ENCODE measurements at regions not wholly inside any gene's neighbourhood (a gene's known extent, or its start where the extent isn't known, plus 50 kb on each side); places are given as distances from the start of the nearest gene placed in this dataset.
"Not testable (repeated sequence)": the region's sequence is repeated elsewhere in the genome, so short reads cannot be mapped to it uniquely, and the experiment has no call there.

DNA sequence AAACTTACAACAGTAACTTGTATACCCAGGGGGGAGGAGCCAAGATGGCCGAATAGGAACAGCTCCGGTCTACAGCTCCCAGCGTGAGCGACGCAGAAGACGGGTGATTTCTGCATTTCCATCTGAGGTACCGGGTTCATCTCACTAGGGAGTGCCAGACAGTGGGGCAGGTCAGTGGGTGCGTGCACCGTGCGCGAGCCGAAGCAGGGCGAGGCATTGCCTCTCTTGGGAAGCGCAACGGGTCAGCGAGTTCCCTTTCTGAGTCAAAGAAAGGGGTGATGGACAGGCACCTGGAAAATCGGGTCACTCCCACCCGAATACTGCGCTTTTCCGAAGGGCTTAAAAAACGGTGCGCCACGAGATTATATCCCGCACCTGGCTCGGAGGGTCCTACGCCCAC is 278.8 kb downstream of the FAM47B start:
- H3K4me3 ChIP-seq; H3K4me1 ChIP-seq (replicated peaks in 1 of 2); H3K27ac ChIP-seq; H3K27me3 ChIP-seq; H3K9me3 ChIP-seq (replicated peaks in 1 of 3); H3K36me3 ChIP-seq (replicated peaks in 1 of 2); intact Hi-C loops (cut with DNase I); DNase-seq: not testable (repeated sequence)
- 79 to 92% (median 86%) methylated on average over 23 to 26 of the region's 26 CpGs for WGBS, 4 donors

DNA sequence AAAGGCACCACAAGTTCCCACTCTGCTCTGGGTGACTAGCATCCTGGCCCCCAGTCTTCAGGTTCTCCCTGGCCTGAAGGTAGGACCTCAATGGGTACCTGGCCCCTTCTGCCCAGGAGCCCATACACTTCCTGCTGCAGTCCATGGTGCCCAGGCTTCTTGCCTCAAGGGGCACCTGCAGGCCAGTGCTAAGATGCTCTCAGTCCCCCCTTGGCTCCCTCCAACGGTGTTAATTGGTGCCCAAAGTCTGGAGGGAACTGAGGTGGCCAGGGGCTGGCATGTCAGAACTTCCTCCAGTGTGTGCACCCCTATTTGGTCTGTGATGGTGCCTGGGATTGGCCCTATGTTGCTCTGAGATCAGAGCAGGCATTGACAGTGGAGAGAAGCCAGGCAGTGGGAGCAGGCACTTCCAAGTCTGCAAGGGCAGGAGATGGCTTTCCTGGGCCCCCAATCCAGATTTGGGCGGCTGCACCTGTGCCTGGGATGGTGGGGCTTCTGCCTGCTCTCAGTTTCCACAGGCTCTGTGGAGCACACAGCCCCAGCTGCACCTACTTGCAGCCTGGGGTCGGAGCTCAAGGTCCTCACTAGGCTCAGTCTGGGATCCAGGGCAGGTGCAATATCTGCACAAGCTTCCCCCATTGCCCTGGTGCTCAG is 301.6 kb downstream of the FAM47B start:
- no peak overlapping the region for H3K4me3 ChIP-seq
- TF ChIP-seq, protein P1, sequence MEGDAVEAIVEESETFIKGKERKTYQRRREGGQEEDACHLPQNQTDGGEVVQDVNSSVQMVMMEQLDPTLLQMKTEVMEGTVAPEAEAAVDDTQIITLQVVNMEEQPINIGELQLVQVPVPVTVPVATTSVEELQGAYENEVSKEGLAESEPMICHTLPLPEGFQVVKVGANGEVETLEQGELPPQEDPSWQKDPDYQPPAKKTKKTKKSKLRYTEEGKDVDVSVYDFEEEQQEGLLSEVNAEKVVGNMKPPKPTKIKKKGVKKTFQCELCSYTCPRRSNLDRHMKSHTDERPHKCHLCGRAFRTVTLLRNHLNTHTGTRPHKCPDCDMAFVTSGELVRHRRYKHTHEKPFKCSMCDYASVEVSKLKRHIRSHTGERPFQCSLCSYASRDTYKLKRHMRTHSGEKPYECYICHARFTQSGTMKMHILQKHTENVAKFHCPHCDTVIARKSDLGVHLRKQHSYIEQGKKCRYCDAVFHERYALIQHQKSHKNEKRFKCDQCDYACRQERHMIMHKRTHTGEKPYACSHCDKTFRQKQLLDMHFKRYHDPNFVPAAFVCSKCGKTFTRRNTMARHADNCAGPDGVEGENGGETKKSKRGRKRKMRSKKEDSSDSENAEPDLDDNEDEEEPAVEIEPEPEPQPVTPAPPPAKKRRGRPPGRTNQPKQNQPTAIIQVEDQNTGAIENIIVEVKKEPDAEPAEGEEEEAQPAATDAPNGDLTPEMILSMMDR (IDR thresholded peaks at IDR 0.05) = no peak
- H3K36me3 ChIP-seq (replicated peaks in 1 of 2) = no peaks in the 10 kb centered on the region
- no peak overlapping the region for H3K27ac ChIP-seq
- H3K27me3 ChIP-seq = no peaks in the 10 kb centered on the region
- intact Hi-C loops (cut with DNase I) = no loop called here
- H3K4me1 ChIP-seq (replicated peaks in 1 of 2) = no peaks in the 10 kb centered on the region
- no peak for DNase-seq
- no peaks in the 10 kb centered on the region for H3K9me3 ChIP-seq (replicated peaks in 1 of 3)
- 53 to 81% (median 60%) methylated on average over 1 to 3 of the region's 3 CpGs; no CpG with 5 or more reads in 1 of the 4 donors for WGBS, 4 donors

DNA sequence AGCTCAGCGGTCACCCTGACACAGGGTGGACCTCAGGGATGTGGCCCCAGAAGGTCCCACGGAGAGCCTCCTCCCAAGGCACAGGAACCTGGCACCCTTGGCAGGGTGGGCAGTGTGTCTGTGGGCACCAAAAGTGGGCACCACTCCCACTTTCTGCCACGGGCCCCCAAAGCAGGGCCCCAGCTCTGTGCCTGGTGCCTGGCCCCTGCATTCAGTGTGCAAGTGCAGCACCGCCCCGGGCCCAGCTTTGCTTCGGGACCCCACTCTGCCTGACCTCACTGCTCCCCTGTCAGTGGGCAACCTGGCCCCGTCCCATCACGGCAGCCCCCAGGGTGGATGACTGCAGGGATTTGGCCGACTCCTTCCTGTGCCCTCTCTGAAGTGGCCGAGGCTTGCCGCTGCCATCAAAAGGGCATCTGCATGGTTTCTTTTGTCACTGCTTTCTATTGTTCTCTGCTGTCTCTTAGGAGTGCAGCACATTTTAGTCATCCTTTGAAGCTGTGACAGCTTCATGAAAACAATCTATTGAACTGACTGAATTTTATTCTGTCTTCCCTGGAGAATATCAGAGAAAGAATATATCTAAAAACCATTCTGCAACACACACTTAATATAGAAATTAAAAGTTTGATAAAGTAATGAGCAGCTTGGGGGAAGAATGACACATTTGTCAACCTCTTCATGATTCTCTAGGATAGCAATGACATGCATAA is 302.4 kb downstream of the FAM47B start:
- DNase-seq = no peak
- intact Hi-C loops (cut with DNase I) = no loop called here
- Histone ChIP-seq H3K36me3 (replicated peaks in 1 of 2) (no peaks in the 10 kb centered on the region), H3K9me3 (replicated peaks in 1 of 3) (no peaks in the 10 kb centered on the region), H3K4me3 (no peak overlapping the region), H3K4me1 (replicated peaks in 1 of 2) (no peaks in the 10 kb centered on the region), H3K27ac (no peak overlapping the region), H3K27me3 (no peaks in the 10 kb centered on the region)
- TF ChIP-seq POLR2A (IDR thresholded peaks at IDR 0.05) = no peak
- TF ChIP-seq, protein P1 (IDR thresholded peaks at IDR 0.05) = no peak
- WGBS, 4 donors = 72 to 93% (median 87%) methylated on average over 3 to 11 of the region's 11 CpGs

DNA sequence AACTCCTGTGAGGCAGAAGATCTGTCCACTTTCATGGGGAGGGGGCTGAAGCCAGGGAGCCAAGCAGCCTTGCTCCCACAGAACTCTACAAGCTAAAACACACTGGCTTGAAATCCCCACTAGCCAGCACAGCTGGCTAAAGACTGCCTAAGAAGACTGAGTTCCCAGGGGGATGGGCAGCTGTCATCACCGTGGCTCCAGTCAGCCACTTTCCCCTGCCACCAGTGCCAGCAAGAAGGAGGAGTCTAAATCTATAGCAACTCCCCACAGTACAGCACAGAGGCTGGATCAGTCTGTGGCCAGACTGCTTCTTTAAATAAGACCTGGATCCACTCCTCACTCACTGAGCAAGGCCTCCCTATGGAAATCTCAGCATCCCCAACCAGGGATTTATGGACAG is 308.6 kb downstream of the FAM47B start:
- Histone ChIP-seq H3K9me3 (replicated peaks in 1 of 3) (no peaks in the 10 kb centered on the region), H3K27ac (no peak overlapping the region), H3K36me3 (replicated peaks in 1 of 2) (no peaks in the 10 kb centered on the region), H3K4me3 (no peak overlapping the region), H3K4me1 (replicated peaks in 1 of 2) (no peaks in the 10 kb centered on the region), H3K27me3 (no peaks in the 10 kb centered on the region)
- intact Hi-C loops (cut with DNase I) = no loop called here
- no peak for DNase-seq
- no peak for TF ChIP-seq POLR2A (IDR thresholded peaks at IDR 0.05)
- TF ChIP-seq, protein P1 (IDR thresholded peaks at IDR 0.05) = no peak
- WGBS, 4 donors = 55 to 57% methylated on average over 1 of the region's 1 CpG; no CpG with 5 or more reads in 2 of the 4 donors

- Histone ChIP-seq H3K4me3 (no peak overlapping the region), H3K27me3 (no peaks in the 10 kb centered on the region), H3K27ac (no peak overlapping the region), H3K36me3 (replicated peaks in 1 of 2) (no peaks in the 10 kb centered on the region), H3K4me1 (replicated peaks in 1 of 2) (no peaks in the 10 kb centered on the region), H3K9me3 (replicated peaks in 1 of 3) (no peaks in the 10 kb centered on the region)
- intact Hi-C loops (cut with DNase I) = no loop called here
- TF ChIP-seq, protein P1 (IDR thresholded peaks at IDR 0.05) = no peak
- TF ChIP-seq POLR2A (IDR thresholded peaks at IDR 0.05) = no peak
- 67 to 98% (median 89%) methylated on average over 6 of the region's 6 CpGs for WGBS, 4 donors
- no peak for DNase-seq
Measured at GRCh38 chrX:35276115-35276514, 333.5 kb downstream of the FAM47B start.

Data from adrenal gland (tissue), 9 donors.